HCT116 (cell line): ENCODE measurements at regions not wholly inside any gene's neighbourhood (a gene's known extent, or its start where the extent isn't known, plus 50 kb on each side); places are given as distances from the start of the nearest gene placed in this dataset.

Experiments used
- ATAC-seq: fragments of 200-7000 bp; cut with Tn5 transposase; 2 replicates; pipeline ENCODE4 v1.9.1; 2020; ENCODE audit warnings: mild to moderate bottlenecking, moderate library complexity
- BruUV-seq: library from RNA; stranded (reverse); fragments of 400-500 nt; replicated peaks from 2 replicates; lab custom pipeline; 2021; lab: Mats Ljungman, UMichigan
- CTCF ChIA-PET: fragments of 300-600 bp; sonication (Branson Sonifier 250); formaldehyde crosslinking; loops from one replicate; lab custom pipeline; 2021; ENCODE audit warnings: antibody characterized with exemption; lab: Charles Lee
- POLR2A ChIA-PET: fragments of 300-600, 350-600 bp; sonication (Branson Sonifier 250); formaldehyde crosslinking; loops from one replicate; lab custom pipeline; 2021; ENCODE audit warnings: antibody characterized with exemption; lab: Charles Lee
- RAD21 ChIA-PET, 2 experiments: fragments of 300-600 bp; sonication (Branson Sonifier 250); formaldehyde crosslinking; loops; one replicate each; lab custom pipeline; 2023; ENCODE audit warnings: low total read pairs in 2 of 2; ENCODE audit not compliant: uncharacterized antibody in 2 of 2, unreplicated experiment in 2 of 2, low non-redundant PET in 1 of 2; lab: Charles Lee
- DNase-seq: peaks from one replicate; pipeline ENCODE4 v3.0.0-alpha.2; 2010; ENCODE audit warnings: low read depth, low spot score
- H2AFZ ChIP-seq: fragments of 200-600 bp; shearing (Covaris generic), sonication (generic); 2 replicates; pipeline ENCODE4 v1.6.1; 2017; ENCODE audit warnings: low read depth, mixed run types, mixed read lengths, antibody characterized with exemption, low read length; ENCODE audit not compliant: poor library complexity, severe bottlenecking
- H3K27ac ChIP-seq: 2 replicates; pipeline ENCODE4 v1.5.1; 2012; ENCODE audit warnings: low read depth, low read length
- H3K27me3 ChIP-seq: fragments of 200-600 bp; sonication (generic); 2 replicates; pipeline ENCODE4 v1.6.1; 2016; ENCODE audit warnings: mixed run types, low read length, mixed read lengths; ENCODE audit not compliant: insufficient read depth
- H3K36me3 ChIP-seq, 2 experiments: fragments of 200-500 bp in 1 of 2; fragments of 200-600 bp in 1 of 2; sonication (Bioruptor generic) in 1 of 2; sonication (generic) in 1 of 2; 2 replicates each; pipeline versions ENCODE4 v1.5.1 to v1.6.1; 2014 to 2016; ENCODE audit warnings: low read length in 2 of 2, inconsistent platforms in 1 of 2, mixed read lengths in 1 of 2, mixed run types in 1 of 2; ENCODE audit not compliant: insufficient read depth in 2 of 2, control insufficient read depth in 1 of 2
- H3K4me1 ChIP-seq, 2 experiments: fragments of 200-600 bp in 1 of 2; sonication (generic) in 1 of 2; 2 replicates each; pipeline versions ENCODE4 v1.5.1 to v1.6.1; 2012 to 2017; ENCODE audit warnings: low read length in 2 of 2, inconsistent platforms in 1 of 2, mild to moderate bottlenecking in 1 of 2, mixed read lengths in 1 of 2, mixed run types in 1 of 2, moderate library complexity in 1 of 2; ENCODE audit not compliant: insufficient read depth in 2 of 2, control insufficient read depth in 1 of 2
- H3K4me2 ChIP-seq: fragments of 200-600 bp; sonication (generic); 2 replicates; pipeline ENCODE4 v1.6.1; 2017; ENCODE audit warnings: mixed run types, low read length, mixed read lengths
- H3K4me3 ChIP-seq, 2 experiments: fragments of 200-600 bp in 1 of 2; sonication (generic) in 1 of 2; replicated peaks in 1 of 2; 2 replicates each; pipeline ENCODE4 v1.5.1; 2011 to 2016; ENCODE audit warnings: low read length in 2 of 2, control low read depth in 1 of 2, low read depth in 1 of 2, mild to moderate bottlenecking in 1 of 2, mixed read lengths in 1 of 2, mixed run types in 1 of 2
- H3K79me2 ChIP-seq: fragments of 200-600 bp; sonication (generic); 2 replicates; pipeline ENCODE4 v1.6.1; 2017; ENCODE audit warnings: mild to moderate bottlenecking, mixed run types, low read length, moderate library complexity, mixed read lengths; ENCODE audit not compliant: insufficient read depth
- H3K9ac ChIP-seq: fragments of 200-600 bp; sonication (generic); 2 replicates; pipeline ENCODE4 v1.6.1; 2016; ENCODE audit warnings: low read length, mixed read lengths
- H3K9me2 ChIP-seq: fragments of 200-600 bp; sonication (generic), shearing (Covaris generic); 2 replicates; pipeline ENCODE4 v1.6.1; 2017; ENCODE audit warnings: mixed run types, mild to moderate bottlenecking, moderate library complexity; ENCODE audit not compliant: insufficient read depth
- H3K9me3 ChIP-seq, 2 experiments: fragments of 200-500 bp in 1 of 2; fragments of 200-600 bp in 1 of 2; sonication (Bioruptor generic) in 1 of 2; sonication (generic) in 1 of 2; 2 replicates each; pipeline ENCODE4 v1.6.1; 2014 to 2017; ENCODE audit warnings: low read length in 2 of 2, mixed read lengths in 2 of 2, inconsistent platforms in 1 of 2, low read depth in 1 of 2, mild to moderate bottlenecking in 1 of 2, mixed run types in 1 of 2, moderate library complexity in 1 of 2; ENCODE audit not compliant: control insufficient read depth in 1 of 2, insufficient read depth in 1 of 2
- H4K20me1 ChIP-seq: fragments of 200-600 bp; sonication (generic), shearing (Covaris generic); 2 replicates; pipeline ENCODE4 v1.6.1; 2017; ENCODE audit warnings: mixed run types, mild to moderate bottlenecking, moderate library complexity; ENCODE audit not compliant: insufficient read depth
- CBX3 ChIP-seq: IDR thresholded peaks from 2 replicates; pipeline ENCODE4 v1.6.1; 2012; ENCODE audit warnings: low read depth
- CEBPB ChIP-seq: IDR thresholded peaks from 2 replicates; pipeline ENCODE4 v1.6.1; 2012; ENCODE audit warnings: low read depth
- CTCF ChIP-seq, 3 experiments: fragments of 200-600 bp in 1 of 3; sonication (generic) in 1 of 3; IDR thresholded peaks in 2 of 3; conservative IDR thresholded peaks in 1 of 3; 2 replicates each; pipeline ENCODE4 v1.5.1; 2012 to 2017; ENCODE audit warnings: low read depth in 2 of 3, low read length in 2 of 3, antibody characterized with exemption in 1 of 3, borderline replicate concordance in 1 of 3, control low read depth in 1 of 3, mild to moderate bottlenecking in 1 of 3, mixed read lengths in 1 of 3, mixed run types in 1 of 3, moderate library complexity in 1 of 3; ENCODE audit not compliant: insufficient read depth in 1 of 3
- EGR1 ChIP-seq: IDR thresholded peaks from 2 replicates; pipeline ENCODE4 v1.6.1; 2012; ENCODE audit warnings: low read depth
- EZH2phosphoT487 ChIP-seq: fragments of 200-600 bp; IDR thresholded peaks from 2 replicates; pipeline ENCODE4 v1.6.1; 2018; ENCODE audit warnings: antibody characterized with exemption, borderline replicate concordance
- FOSL1 ChIP-seq: IDR thresholded peaks from 2 replicates; pipeline ENCODE4 v1.6.1; 2012; ENCODE audit warnings: low read depth
- JUND ChIP-seq: IDR thresholded peaks from 2 replicates; pipeline ENCODE4 v1.6.1; 2012
- POLR2AphosphoS5 ChIP-seq: IDR thresholded peaks from 2 replicates; pipeline ENCODE4 v1.6.1; 2011; ENCODE audit warnings: mild to moderate bottlenecking, low read depth, low read length, moderate library complexity
- RAD21 ChIP-seq: IDR thresholded peaks from 2 replicates; pipeline ENCODE4 v1.6.1; 2012; ENCODE audit warnings: low read depth, mild to moderate bottlenecking
- YY1 ChIP-seq: IDR thresholded peaks from 2 replicates; pipeline ENCODE4 v1.6.1; 2011; ENCODE audit warnings: low read length, low read depth, moderate library complexity, mild to moderate bottlenecking; ENCODE audit not compliant: insufficient replicate concordance; ENCODE audit errors: extremely low read depth
- ZBTB33 ChIP-seq: IDR thresholded peaks from 2 replicates; pipeline ENCODE4 v1.6.1; 2011; ENCODE audit warnings: mild to moderate bottlenecking, low read length, moderate library complexity; ENCODE audit not compliant: insufficient replicate concordance; ENCODE audit errors: extremely low read depth
- intact Hi-C: fragments of 100-400 bp; cut with micrococcal nuclease; formaldehyde crosslinking; loops from 2 replicates; pipeline ENCODE4 v1.10.0; 2022
- TF ChIP-seq, protein P1 (sequence below): IDR thresholded peaks from 2 replicates; pipeline ENCODE4 v1.6.1; 2012
- TF ChIP-seq, protein P2 (sequence below): IDR thresholded peaks from 2 replicates; pipeline ENCODE4 v1.6.1; 2012
- TF ChIP-seq, protein P3 (sequence below): IDR thresholded peaks from 2 replicates; pipeline ENCODE4 v1.6.1; 2012; ENCODE audit warnings: low read depth

- ATAC-seq (no peak), DNase-seq (peak; percentile 3)
- no peaks in the 10 kb centered on the region for H3K27me3 ChIP-seq
- H3K9me2 ChIP-seq: no peaks in the 10 kb centered on the region
- no peaks in the 10 kb centered on the region for H3K79me2 ChIP-seq
- intact Hi-C loops: no loop called here
- no peaks in the 10 kb centered on the region for H3K36me3 ChIP-seq
- H3K4me1 ChIP-seq: no peaks in the 10 kb centered on the region
- TF ChIP-seq, protein P1, sequence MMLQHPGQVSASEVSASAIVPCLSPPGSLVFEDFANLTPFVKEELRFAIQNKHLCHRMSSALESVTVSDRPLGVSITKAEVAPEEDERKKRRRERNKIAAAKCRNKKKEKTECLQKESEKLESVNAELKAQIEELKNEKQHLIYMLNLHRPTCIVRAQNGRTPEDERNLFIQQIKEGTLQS: no peak
- peak in 2 of 3 experiments; percentile 61 to 67; a peak in 4 of 6 replicates for TF ChIP-seq CTCF (IDR thresholded peaks at IDR 0.05 in 2 of 3, conservative IDR thresholded peaks at IDR 0.05 in 1 of 3; ENCODE audit: borderline replicate concordance in 1 of 3, insufficient read depth in 1 of 3, low read depth in 2 of 3, low read length in 2 of 3)
- TF ChIP-seq RAD21: peak; percentile 33; the same call in 1 of the 2 replicates
- no peak for TF ChIP-seq CEBPB
- no peak for TF ChIP-seq EZH2phosphoT487
- TF ChIP-seq ZBTB33: no peak
- TF ChIP-seq, protein P2, sequence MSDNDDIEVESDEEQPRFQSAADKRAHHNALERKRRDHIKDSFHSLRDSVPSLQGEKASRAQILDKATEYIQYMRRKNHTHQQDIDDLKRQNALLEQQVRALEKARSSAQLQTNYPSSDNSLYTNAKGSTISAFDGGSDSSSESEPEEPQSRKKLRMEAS: no peak
- TF ChIP-seq CBX3: no peak
- TF ChIP-seq EGR1: no peak
- TF ChIP-seq YY1: no peak
- no peak for TF ChIP-seq POLR2AphosphoS5
- no peak for TF ChIP-seq JUND
- TF ChIP-seq, protein P3, sequence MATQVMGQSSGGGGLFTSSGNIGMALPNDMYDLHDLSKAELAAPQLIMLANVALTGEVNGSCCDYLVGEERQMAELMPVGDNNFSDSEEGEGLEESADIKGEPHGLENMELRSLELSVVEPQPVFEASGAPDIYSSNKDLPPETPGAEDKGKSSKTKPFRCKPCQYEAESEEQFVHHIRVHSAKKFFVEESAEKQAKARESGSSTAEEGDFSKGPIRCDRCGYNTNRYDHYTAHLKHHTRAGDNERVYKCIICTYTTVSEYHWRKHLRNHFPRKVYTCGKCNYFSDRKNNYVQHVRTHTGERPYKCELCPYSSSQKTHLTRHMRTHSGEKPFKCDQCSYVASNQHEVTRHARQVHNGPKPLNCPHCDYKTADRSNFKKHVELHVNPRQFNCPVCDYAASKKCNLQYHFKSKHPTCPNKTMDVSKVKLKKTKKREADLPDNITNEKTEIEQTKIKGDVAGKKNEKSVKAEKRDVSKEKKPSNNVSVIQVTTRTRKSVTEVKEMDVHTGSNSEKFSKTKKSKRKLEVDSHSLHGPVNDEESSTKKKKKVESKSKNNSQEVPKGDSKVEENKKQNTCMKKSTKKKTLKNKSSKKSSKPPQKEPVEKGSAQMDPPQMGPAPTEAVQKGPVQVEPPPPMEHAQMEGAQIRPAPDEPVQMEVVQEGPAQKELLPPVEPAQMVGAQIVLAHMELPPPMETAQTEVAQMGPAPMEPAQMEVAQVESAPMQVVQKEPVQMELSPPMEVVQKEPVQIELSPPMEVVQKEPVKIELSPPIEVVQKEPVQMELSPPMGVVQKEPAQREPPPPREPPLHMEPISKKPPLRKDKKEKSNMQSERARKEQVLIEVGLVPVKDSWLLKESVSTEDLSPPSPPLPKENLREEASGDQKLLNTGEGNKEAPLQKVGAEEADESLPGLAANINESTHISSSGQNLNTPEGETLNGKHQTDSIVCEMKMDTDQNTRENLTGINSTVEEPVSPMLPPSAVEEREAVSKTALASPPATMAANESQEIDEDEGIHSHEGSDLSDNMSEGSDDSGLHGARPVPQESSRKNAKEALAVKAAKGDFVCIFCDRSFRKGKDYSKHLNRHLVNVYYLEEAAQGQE: no peak
- no peak for TF ChIP-seq FOSL1
- ChIA-PET POLR2A (no interaction called here), CTCF (no interaction called here), RAD21 (no interaction called here)
- no peak overlapping the region for H2AFZ ChIP-seq
- no TSS peak for BruUV-seq
- peaks cover 8 to 25% of the 10 kb centered on the region in 2 experiments; a peak in 3 of 4 replicates for H3K9me3 ChIP-seq
- H4K20me1 ChIP-seq: no peaks in the 10 kb centered on the region
- no peak overlapping the region for H3K9ac ChIP-seq
- no peak overlapping the region for H3K4me3 ChIP-seq
- no peak overlapping the region for H3K4me2 ChIP-seq
- H3K27ac ChIP-seq: no peak overlapping the region
Observed at GRCh38 chr14:28608851-28609828, 157.4 kb upstream of the FOXG1 start.
